Activated naive CD4-positive, alpha-beta T cell treated with Interleukin-2 at 50 U/mL for 16 hours (primary cell): ENCODE measurements at regions not wholly inside any gene's neighbourhood (a gene's known extent, or its start where the extent isn't known, plus 50 kb on each side); places are given as distances from the start of the nearest gene placed in this dataset.
"Not testable (repeated sequence)": the region's sequence is repeated elsewhere in the genome, so short reads cannot be mapped to it uniquely, and the experiment has no call there.

Experiments
- DNase-seq: peaks from one replicate; pipeline ENCODE4 v3.0.0-alpha.2; 2020

DNA sequence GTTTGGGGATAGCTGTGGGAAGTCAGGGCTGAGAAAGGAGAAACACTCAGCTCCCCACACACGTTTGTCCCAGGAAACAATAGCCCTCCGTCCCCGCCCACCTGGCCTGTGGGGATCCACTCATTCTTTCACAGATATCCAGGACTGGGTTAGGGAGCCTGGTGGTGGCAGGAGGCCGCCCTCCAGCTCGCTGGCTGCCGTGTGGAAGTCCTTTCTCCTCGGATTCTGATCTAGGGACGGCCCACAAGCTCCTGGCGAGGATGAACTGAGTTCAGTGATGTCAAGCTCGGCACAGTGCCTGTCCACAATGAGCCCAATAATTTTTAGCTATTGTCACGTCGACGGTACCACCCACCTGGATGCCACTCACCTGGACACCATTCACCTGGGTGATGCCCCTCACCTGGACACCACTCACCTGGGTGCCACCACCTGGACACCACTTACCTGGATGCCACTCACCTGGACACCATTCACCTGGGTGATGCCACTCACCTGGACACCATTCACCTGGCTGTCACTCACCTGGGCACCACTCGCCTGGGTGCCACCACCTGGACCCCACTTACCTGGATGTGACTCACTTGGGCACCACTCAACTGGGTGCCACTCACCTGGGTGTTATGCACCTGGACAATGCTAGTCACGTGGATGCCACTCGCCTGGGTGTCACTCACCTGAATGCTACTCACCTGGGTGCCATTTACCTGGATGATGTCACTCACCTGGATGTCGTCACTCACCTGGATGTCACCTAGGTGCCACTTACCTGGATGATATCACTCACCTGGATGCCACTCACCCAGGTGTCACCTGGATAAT lies 172.5 kb upstream of the FOXF1 start:
- no peak for DNase-seq

DNA sequence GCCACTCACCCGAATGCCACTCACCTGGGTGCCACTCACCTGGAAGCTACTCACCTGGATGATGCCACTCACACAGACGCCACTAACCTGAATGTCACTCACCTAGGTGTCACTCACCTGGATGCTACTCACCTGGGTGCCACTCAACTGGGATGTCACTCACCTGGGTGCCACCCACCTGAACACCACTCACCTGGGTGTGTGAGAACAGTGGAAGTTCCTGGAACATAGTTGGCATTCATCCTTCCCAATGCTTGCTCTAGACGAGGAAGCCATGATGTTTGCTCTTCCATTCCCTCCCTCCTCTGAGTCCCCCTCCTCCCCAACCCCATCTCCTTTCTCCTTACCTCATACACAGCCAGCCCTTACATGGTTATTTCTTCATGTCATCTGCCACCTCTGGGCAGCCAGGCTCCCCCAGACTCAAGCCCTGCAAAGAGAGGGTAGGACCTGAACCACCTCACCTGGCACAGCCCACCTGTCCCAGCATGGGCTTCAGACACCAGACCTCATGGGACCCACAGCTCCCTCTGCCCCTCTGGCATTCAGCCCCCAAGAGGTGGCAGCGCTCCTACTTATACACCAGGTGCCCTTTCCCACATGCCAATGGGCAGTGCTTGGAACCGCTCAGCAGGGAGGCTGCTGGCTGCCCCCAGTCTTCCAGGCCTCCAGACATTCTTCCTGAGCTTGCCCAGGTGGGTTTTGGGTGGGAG lies 171.8 kb upstream of the FOXF1 start:
- no peak for DNase-seq

DNA sequence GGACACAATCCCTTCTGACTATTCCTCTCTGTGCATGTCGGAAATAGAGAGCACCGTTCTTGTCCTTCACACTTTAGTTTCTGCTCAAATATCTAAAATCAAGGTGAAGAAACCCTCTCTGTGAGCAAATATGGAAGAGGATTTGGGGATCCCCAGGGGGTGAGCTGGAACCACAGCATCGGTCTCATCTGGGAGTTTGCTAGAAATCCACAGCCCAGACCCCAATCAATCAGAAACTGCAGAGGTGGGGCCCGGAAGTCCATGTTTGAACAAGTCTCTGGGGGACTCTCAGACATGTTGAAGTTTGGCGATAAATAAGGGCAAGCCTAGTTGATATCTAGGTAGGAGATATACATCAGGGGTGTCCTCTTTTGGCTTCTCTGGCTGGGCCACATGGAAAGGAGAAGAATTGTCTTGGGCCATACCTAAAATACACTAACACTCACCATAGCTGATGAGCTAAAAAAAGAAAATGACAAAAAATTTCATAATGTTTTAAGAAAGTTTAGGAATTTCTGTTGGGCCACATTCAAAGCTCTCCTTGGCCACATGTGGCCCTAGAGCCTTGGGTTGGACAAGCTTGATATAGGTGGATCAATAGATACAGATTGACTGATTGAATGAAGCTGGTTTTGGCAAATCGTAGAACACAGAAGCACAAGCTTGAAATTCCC lies 168.0 kb upstream of the FOXF1 start:
- DNase-seq = no peak

DNA sequence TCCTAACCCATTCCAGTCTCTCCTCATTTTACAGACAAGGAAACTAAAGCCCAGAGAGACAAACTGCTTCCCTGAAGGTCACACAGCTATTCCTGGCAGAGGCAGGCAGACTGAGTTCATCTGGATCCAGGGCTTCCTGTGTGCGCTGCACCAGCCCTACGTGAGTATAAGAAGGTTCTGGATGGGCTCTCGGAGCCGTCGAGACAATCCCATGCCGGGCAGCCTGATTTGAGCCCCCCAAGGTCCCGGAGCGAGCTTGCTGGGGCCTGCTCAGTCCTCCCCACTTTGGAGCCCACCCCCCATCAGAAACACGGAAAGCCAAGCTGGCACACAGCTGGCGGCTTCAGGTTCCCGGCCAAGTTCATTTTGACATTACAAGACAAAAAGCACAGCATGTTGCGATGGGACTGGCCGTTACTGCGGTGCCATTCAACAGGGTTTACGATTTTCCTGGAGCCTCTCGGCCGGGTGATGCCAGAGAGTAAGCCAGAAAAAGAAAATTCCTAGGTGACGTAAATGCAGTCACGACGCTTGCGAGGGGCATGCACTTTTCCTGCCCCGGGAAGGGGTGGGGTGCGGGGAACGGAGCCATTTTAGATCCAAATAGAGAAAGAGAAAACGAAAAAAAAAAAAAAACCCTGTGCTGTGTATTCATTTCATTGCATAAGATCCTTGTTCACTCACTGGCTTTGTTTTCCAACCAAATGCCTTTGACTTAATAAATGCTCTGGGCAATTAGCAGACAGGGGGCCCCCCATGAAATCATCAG lies 167.1 kb upstream of the FOXF1 start:
- DNase-seq = no peak

DNA sequence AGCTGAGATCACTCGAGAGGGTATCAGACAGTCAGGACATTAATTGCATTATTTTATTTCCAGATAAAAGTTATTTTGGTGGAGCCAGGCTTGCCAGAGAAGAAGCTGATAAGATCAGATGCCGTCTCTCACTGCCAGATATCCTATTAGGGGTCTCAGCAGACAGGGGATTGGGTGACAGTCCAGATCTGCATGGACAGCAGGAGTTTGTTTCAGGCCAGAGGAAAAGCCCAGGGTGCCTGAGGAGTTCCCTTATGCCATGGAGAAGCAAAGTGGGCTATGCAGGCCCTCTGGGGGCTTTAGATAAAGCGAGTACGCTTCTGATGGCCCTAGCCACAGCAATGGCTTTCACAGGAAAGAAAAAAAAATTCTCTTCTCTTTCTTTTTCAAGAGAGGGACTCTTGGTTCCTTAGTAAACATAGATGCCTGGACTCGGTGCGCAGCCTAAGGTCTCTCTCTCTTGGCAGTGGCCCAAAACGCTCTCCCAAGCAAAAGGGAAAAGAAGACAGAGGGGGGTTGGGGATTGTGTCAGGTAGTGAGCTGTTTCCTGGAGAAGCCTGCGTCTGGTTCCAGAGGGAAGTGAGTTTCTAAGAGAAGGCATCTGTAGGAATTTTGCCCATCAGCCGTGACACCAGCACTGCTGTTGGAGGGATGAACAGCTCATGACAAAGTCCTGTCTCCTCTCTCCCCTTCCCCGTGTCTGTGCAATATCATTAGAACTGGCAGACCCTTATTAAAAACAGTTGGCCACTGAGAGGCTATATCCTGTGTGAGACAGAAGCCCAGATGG lies 166.3 kb upstream of the FOXF1 start:
- no peak for DNase-seq

DNA sequence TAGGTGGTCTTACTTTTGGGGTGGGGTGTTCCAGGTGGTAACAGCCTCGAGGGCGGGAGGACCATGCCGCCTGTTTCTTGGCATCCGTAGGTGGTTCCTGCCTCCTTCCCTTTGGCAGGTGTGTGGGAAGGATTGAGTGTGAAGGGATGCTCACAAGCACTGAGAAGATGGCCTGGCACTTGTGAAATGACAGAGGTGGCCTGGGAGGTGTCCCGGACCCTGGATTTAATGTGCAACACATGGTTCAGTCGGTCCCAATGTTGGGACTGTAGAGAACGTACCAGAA lies 165.8 kb upstream of the FOXF1 start:
- DNase-seq = no peak

DNA sequence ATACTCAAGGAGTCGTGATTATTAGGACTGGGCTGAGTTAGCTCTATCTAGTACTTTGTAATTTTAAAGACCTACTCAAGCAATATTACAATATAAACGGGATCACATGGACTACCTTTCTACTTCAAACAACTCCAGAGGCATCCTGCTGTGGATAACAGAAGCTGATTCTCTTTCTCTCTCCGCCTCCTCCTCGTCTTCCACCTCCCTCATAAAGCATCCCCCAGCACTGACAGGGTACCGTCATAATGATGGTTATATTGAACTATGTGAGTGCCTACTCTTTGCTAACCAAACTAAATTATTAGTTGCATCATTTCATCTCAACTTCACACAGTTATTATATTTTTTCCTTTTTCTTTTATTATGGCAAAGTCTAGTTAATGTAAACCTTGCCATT lies 165.4 kb upstream of the FOXF1 start:
- no peak for DNase-seq

DNA sequence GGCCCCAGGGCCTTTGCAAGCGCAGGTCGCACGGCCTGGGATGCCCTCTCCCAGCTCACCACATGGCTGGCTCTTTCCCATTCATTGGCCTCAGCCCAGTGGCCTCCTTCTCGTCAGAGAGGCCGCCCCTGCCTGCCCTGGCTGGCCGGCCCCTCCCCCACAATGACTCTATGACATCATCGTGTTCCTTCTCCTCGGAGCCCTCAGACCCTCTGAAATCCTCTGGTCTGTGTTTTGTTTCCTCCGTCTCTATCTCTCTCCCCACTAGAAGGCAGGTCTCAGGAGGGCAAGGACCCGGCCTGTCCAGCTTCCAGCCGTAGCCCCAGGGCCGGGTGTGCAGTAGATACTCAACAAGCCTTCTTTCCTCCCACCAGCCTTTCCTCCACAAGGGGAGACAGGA lies 164.8 kb upstream of the FOXF1 start:
- no peak for DNase-seq

DNA sequence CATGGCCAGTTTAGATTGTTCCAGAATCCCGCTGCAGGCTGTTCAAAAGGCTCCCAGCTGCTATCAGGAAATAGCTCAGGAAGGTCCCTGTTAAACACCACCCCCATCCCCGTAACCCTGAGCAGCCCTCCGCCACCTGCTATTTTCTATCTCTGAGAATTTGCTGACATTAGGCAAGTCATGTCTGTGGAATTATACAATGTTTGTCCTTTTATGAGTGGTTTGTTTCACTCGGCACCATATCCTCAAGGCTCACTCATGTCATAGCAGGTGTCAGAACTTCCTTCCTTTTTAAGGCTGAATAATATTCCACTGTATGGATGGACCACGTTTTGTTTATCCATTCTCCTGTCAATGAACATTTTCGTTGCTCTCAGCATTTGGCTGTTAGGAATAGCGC lies 164.3 kb upstream of the FOXF1 start:
- DNase-seq = no peak

DNA sequence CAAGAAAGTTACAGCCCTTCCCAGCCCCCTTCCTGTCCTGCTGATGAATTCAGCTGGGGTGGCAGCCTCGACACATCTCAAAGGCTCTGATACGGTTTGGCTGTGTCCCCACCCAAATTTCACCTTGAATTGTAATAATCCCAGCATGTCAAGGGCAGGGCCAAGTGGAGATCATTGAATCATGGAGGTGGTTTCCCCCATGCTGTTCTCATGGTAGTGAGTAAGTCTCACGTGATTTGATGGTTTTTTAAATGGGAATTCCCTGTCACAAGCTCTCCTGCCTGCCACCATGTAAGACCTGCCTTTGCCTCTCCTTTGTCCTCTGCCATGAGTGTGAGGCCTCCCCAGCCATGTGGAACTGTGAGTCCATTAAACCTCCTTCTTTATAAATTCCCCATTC lies 163.2 kb upstream of the FOXF1 start:
- no peak for DNase-seq

DNA sequence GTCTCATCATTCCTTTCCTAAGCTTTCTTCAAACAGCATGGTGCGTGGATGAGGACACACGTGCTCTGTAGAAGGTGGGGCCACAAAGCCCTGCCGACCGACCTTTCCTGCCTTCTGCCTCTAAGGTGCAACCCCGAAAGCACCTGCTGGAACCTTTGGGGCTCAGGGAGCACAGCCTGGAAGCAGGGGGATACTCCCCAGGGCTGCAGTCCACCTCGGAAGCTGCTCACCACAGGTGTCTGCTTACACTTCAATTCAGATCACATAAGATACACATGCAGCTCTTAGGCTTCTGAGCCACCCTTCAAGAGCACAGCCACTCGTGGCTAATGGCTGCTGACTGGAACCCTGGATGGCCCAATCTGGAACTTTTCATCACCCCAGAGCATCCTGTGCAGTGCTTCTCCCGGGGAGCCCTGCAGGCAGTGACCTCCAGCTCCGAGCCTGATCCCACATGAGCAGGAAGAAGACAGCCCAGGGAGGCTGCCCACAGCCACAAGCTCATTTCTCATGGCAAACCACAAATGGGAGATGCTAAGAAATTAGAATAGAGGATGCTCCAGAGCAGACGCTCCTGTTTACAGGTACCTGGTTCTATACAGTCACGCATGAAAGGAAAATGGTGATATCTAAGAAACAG lies 162.3 kb upstream of the FOXF1 start:
- DNase-seq = no peak

DNA sequence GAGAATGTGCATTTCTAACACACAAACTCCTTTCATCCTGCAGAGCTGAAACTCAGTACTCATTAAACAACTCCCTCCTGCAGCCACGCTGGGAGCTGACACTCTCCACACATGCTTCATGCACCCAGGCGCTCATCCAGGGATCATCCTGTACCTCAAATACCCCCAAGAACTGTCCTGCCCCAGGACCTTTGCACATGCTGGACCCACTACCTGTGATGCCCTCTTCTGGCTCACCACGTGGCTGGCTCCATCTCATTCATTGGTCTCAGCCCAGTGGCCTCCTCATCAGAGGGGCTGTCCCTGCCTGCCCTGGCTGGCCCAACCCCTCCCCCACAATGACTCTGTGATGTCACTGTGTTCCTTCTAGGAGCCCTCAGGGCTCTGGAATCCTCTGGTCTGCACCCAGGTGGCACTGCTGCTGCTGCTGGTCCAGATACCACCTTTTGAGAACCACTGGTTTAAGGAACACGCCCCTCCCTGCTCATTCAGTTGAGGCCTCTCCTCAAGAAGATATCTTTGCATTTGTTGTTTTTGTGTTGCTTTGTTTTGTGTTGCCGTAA lies 160.9 kb upstream of the FOXF1 start:
- no peak for DNase-seq

DNA sequence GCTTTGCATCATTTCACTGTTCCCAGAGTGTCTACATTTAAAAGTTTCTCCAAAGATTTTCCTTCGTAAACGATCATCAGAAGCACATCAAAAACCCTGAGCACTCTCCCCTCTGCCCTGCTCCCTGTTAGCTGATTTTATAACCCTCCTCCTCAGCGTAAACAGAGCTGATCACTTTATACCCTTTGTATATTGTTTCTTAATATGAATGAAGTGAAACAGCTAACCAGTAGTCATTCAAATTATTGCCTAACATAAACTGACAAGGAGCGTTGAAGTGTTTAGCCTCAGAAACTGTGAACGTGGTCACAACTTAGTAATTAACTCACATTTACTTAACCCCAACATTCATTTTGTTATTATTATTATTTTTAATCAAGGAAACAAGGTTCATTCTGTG lies 160.0 kb upstream of the FOXF1 start:
- DNase-seq = no peak

DNA sequence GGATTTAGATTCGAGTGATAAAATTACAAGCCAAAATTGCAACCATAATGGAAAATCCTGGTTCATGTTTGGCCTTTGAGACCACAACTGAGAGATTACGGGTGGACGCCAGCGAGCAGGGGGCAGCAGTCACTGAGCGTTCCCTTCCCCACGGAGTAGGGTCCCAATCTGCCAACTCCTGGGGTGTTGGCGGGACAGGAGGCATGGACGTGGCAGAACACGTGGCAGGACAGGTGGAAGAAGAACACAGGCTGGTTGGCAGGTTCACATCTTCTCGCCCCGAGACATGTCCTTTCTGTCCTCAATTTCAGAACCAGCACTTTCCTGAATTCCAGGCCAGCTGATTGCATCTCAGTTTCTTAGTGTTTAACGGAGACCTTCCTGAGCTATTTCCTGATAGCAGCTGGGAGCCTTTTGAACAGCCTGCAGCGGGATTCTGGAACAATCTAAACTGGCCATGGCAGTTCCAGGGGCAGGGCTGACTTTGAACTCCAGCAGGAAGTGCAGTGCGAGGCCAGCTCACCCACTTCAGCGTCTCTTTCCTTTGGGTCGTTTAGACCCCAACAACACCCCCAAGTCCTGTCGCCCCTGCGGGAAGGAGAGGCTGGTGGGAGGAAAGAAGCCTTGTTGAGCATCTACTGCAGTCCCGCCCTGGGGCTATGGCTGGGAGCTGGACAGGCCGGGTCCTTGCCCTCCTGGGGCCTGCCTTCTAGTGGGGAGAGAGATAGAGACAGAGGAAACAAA lies 159.1 kb upstream of the FOXF1 start:
- no peak for DNase-seq

DNA sequence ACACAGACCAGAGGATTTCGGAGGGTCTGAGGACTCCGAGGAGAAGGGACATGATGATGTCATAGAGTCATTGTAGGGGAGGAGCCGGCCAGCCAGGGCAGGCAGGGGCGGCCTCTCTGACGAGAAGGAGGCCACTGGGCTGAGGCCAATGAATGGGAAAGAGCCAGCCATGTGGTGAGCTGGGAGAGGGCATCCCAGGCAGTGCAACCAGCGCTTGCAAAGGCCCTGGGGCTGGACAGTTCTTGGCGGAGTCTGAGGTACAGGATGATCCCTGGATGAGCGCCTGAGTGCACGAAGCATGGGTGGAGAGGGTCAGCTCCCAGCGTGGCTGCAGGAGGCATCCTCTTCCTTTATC lies 158.6 kb upstream of the FOXF1 start:
- DNase-seq = not testable (repeated sequence)

DNA sequence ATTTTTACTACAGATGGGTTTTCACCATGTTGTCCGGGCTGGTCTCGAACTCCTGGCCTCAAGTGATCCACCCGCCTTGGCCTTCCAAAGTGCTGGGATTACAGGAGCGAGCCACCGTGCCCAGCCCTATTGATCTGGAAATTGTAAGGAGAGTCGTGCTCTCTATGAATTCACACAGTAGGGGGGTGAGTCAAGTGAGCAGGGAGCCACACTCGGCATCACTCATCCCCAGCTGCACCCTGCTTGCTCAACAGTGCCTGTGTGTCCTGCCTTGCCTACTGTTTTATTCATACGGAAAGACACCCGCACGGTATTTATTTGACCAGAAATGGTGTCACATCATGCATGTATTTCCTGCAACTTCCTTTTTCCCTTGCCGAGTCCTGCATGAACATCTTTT lies 157.2 kb upstream of the FOXF1 start:
- no peak for DNase-seq

DNA sequence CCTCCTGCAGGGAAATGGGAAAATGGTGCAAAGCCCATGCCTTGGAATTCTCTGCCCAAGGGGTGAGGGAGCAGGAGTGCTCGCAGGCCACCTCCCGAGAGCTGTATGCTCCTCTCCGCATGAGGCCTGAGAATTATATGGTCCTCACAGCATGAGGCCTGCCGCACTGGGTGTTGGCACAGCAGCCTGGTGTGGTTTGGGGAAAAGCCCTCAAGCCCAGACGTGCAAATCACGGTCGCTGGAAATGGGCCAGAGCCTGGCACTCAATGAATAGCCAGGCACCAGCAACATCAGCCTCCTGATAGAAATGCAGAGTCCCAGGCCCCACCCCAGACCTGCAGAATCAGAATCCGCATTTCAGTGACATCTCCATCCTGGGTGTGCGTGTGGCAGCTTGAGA lies 156.4 kb upstream of the FOXF1 start:
- no peak for DNase-seq

DNA sequence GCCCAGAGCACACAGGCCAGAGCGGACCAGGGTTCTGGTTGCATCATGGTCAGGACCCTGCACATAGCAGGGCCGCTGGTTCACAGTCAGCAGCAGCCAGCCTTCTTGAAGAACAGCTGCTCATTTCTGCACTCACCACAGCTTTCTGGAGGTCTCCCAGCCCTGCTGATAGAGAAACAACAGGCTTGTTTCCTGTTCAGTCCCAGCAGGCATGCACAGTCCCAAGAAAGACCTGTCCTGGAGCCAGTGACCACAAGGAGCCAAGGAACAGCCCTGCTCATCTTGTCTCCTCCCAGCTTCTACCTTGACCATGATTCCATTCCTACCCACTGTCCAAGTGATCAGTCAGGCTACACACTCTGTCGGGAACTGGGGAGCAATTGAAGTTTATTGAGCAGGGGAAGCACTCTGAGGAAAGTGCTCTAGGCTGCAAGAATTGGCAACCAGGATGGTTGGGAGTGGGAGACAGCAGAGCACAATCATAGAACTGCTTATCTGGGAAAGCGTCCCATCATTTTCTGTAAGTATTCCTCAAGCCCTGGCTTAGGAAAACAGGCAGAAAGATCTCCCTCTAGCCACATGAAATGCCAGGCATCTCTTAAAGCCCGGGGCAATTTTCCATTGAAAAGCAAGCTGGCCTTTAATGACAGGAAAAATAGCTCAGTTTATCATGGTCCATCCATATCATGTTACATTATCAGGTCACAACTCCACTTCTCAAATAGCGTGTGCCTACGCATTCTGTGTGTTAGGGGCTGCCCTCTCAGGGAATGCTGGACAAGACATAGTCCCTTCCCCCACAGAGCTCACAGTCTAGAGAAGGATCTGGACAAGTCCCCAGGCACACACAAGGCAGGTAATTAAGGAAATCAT lies 155.4 kb upstream of the FOXF1 start:
- no peak for DNase-seq

DNA sequence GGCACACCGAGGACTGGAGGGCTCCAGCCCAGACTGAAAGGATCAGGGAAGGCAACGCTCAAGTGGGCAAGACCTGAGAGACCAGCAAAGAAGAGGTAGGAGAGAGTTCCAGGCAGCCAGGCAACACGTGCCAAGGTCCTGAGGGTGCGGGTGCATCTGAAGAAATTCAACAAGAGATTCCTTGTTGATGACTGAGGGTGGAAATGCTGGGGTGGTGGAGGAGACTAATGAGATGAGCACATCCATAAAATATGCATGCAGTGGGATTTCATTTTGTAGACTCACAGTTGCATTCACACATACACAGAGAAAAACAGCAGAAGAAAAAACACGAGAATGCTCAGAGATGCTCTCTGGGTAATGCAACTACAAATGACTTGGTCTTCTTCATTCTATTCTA lies 154.8 kb upstream of the FOXF1 start:
- no peak for DNase-seq

DNA sequence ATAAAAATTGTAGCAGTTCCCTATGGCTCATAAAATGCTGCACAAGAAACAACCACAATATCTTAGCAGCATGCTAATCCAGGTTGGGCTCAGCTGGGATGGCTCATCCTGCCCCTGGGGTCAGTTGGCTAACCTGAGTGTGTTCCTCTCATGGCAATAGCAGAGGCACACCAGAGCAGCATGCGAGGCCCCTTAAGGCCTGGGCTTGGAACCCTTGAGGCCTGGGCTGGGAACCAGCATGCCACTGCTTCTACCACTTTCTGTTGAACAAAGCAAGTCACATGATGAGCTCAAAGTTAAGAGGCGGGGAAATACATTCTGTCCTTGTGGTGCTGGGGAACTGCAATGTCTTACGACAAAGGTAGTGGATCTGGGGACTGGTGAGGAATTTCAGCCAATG lies 154.4 kb upstream of the FOXF1 start:
- DNase-seq = no peak
